CD4-positive, alpha-beta T cell (primary cell): ENCODE measurements at regions not wholly inside any gene's neighbourhood (a gene's known extent, or its start where the extent isn't known, plus 50 kb on each side); places are given as distances from the start of the nearest gene placed in this dataset.

Experiments used
- ATAC-seq: fragments of 200-7000 bp; cut with Tn5 transposase; one replicate; pipeline ENCODE4 v1.10.0; 2022; ENCODE audit warnings: mild to moderate bottlenecking; ENCODE audit not compliant: poor library complexity
- CTCF ChIA-PET: fragments of 350-600 bp; sonication (Branson Sonifier 250); formaldehyde crosslinking; loops from one replicate; lab custom pipeline; 2021; ENCODE audit warnings: antibody characterized with exemption, inconsistent platforms; lab: Charles Lee
- POLR2A ChIA-PET: fragments of 350-600 bp; sonication (Branson Sonifier 250); formaldehyde crosslinking; loops from one replicate; lab custom pipeline; 2021; ENCODE audit warnings: antibody characterized with exemption, inconsistent platforms; lab: Charles Lee
- DNase-seq, 14 experiments: peaks; one replicate each; pipeline ENCODE4 v3.0.0-alpha.2; 2013 to 2020; ENCODE audit warnings: mixed read lengths in 2 of 14
- H3K27ac ChIP-seq, 2 donors: one replicate each; pipeline versions ENCODE4 v1.5.1 to v1.7.0; 2013; ENCODE audit warnings: low read length in 2 of 2, low read depth in 1 of 2, mild to moderate bottlenecking in 1 of 2
- H3K27me3 ChIP-seq, 2 experiments: 1 replicate in 1 of 2; 2 replicates in 1 of 2; pipeline versions ENCODE4 v1.6.1 to v1.7.0; 2013; ENCODE audit warnings: low read length in 2 of 2, control low read depth in 1 of 2, mild to moderate bottlenecking in 1 of 2, moderate library complexity in 1 of 2; ENCODE audit not compliant: insufficient read depth in 2 of 2, control insufficient read depth in 1 of 2
- H3K36me3 ChIP-seq: one replicate; pipeline ENCODE4 v1.6.1; 2013; ENCODE audit warnings: low read length, control low read depth; ENCODE audit not compliant: insufficient read depth
- H3K4me1 ChIP-seq: one replicate; pipeline ENCODE4 v1.6.1; 2013; ENCODE audit warnings: low read length, control low read depth; ENCODE audit not compliant: insufficient read depth
- H3K4me3 ChIP-seq: one replicate; pipeline ENCODE4 v1.5.1; 2013; ENCODE audit warnings: mild to moderate bottlenecking, low read length, moderate library complexity
- H3K9me3 ChIP-seq, 2 experiments: 1 replicate in 1 of 2; 2 replicates in 1 of 2; pipeline versions ENCODE4 v1.6.1 to v1.7.0; 2013; ENCODE audit warnings: low read length in 2 of 2, mild to moderate bottlenecking in 2 of 2, control low read depth in 1 of 2, moderate library complexity in 1 of 2; ENCODE audit not compliant: control insufficient read depth in 1 of 2, insufficient read depth in 1 of 2
- H3K27ac Mint-ChIP-seq: one replicate; pipeline ENCODE4 v1.8.0; 2020; ENCODE audit warnings: mixed read lengths
- H3K27me3 Mint-ChIP-seq: one replicate; pipeline ENCODE4 v1.8.0; 2021; ENCODE audit warnings: mixed read lengths
- H3K36me3 Mint-ChIP-seq: one replicate; pipeline ENCODE4 v1.8.0; 2021; ENCODE audit warnings: low read depth, mixed read lengths
- H3K4me1 Mint-ChIP-seq: one replicate; pipeline ENCODE4 v1.8.0; 2021; ENCODE audit warnings: low read depth, mixed read lengths
- H3K4me3 Mint-ChIP-seq: one replicate; pipeline ENCODE4 v1.8.0; 2020; ENCODE audit warnings: mild to moderate bottlenecking, mixed read lengths
- H3K9me3 Mint-ChIP-seq: one replicate; pipeline ENCODE4 v1.8.0; 2020; ENCODE audit warnings: mixed read lengths
- intact Hi-C, 2 experiments: fragments of 100-400 bp; cut with DNase I in 1 of 2; cut with micrococcal nuclease in 1 of 2; formaldehyde crosslinking; loops; one replicate each; pipeline versions ENCODE4 v1.15.1 to v1.9.0; 2023 to 2025; cut with DNase I, micrococcal nuclease
- TF ChIP-seq, protein P1 (sequence below): fragments of 200-600 bp; IDR thresholded peaks from one replicate; pipeline ENCODE4 v1.8.0; 2022; ENCODE audit warnings: antibody characterized with exemption, mild to moderate bottlenecking

DNA sequence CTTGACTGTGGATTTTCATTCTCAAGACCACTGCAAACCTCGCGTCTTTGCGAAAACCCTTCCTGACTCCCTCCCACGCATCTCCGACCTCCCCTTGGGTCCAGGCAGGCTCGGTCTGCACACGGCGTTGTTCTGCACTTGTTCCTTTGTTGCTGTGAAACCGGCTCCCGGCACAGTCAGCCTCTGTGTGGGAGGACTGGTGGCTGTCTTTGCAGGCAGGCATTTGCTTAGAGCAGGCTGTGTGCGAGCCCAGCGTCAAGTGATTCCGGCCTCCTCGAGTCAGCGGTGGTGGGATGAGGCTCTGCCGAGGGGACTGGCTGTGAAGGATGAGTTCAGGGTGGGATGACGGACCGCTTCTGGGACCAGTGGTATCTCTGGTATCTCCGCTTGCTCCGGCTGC lies 102.6 kb upstream of the ROPN1 start:
- H3K4me3 ChIP-seq: no peak overlapping the region
- H3K27me3 ChIP-seq: peaks cover under 1 to 5% of the 10 kb centered on the region in 2 experiments
- H3K27me3 Mint-ChIP-seq: peaks cover 48% of the 10 kb centered on the region
- H3K4me1 ChIP-seq: no peaks in the 10 kb centered on the region
- no peak overlapping the region for H3K27ac Mint-ChIP-seq
- no peak overlapping the region for H3K27ac ChIP-seq
- no peak for DNase-seq
- H3K4me1 Mint-ChIP-seq: no peaks in the 10 kb centered on the region
- no peaks in the 10 kb centered on the region for H3K36me3 ChIP-seq
- POLR2A ChIA-PET: no interaction called here
- intact Hi-C loops: no loop called here
- no peaks in the 10 kb centered on the region for H3K9me3 Mint-ChIP-seq
- H3K9me3 ChIP-seq: no peaks in the 10 kb centered on the region
- CTCF ChIA-PET: no interaction called here
- no peaks in the 10 kb centered on the region for H3K36me3 Mint-ChIP-seq
- TF ChIP-seq, protein P1, sequence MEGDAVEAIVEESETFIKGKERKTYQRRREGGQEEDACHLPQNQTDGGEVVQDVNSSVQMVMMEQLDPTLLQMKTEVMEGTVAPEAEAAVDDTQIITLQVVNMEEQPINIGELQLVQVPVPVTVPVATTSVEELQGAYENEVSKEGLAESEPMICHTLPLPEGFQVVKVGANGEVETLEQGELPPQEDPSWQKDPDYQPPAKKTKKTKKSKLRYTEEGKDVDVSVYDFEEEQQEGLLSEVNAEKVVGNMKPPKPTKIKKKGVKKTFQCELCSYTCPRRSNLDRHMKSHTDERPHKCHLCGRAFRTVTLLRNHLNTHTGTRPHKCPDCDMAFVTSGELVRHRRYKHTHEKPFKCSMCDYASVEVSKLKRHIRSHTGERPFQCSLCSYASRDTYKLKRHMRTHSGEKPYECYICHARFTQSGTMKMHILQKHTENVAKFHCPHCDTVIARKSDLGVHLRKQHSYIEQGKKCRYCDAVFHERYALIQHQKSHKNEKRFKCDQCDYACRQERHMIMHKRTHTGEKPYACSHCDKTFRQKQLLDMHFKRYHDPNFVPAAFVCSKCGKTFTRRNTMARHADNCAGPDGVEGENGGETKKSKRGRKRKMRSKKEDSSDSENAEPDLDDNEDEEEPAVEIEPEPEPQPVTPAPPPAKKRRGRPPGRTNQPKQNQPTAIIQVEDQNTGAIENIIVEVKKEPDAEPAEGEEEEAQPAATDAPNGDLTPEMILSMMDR: no peak
- ATAC-seq: no peak
- H3K4me3 Mint-ChIP-seq: no peak overlapping the region

DNA sequence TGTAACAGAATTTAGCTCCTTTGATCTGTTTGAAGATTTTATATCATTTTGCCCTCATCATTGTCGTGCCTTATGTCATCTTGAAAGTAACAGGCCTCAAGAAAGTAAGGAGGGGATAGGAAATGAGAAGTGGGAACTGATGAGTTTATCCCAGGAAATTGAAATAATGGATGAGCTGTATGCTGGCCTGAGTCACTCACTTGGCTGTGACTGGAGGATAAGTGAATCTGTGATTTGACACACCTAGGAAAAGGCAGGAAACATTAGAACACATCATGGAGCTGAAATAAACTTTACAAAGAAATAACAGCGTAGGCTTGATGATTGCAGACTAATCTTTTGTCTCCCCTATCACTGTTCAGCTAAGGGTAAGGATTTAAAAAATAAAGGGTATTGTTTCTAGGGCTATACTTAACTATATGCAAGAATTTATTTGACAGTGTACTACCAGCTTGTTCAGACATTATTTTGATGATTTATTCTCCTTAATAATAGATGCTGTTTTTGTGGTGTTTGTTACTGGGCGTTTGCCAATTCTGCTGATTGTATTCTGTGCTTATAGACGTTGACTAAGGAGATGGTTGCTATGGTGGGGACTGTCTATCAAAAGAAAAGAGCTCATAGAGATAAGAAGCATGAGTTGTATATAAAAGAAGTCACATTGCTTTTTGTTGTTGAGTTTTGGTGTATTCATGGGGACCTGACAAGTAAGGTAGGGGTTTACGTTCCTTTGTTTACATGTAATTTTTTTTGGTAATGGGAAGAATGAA lies 105.6 kb upstream of the ROPN1 start:
- Mint-ChIP-seq H3K4me3 (no peak overlapping the region), H3K27ac (no peak overlapping the region), H3K9me3 (no peaks in the 10 kb centered on the region), H3K4me1 (no peaks in the 10 kb centered on the region), H3K36me3 (no peaks in the 10 kb centered on the region), H3K27me3 (peaks cover 33% of the 10 kb centered on the region)
- intact Hi-C loops: no loop called here
- H3K9me3 ChIP-seq: no peaks in the 10 kb centered on the region
- no peak overlapping the region for H3K4me3 ChIP-seq
- no peak for DNase-seq
- no peak for ATAC-seq
- TF ChIP-seq, protein P1: no peak
- ChIA-PET CTCF (no interaction called here), POLR2A (no interaction called here)
- H3K27ac ChIP-seq: no peak overlapping the region
- H3K27me3 ChIP-seq: peaks cover 5 to 10% of the 10 kb centered on the region in 2 experiments
- no peaks in the 10 kb centered on the region for H3K36me3 ChIP-seq
- H3K4me1 ChIP-seq: no peaks in the 10 kb centered on the region

DNA sequence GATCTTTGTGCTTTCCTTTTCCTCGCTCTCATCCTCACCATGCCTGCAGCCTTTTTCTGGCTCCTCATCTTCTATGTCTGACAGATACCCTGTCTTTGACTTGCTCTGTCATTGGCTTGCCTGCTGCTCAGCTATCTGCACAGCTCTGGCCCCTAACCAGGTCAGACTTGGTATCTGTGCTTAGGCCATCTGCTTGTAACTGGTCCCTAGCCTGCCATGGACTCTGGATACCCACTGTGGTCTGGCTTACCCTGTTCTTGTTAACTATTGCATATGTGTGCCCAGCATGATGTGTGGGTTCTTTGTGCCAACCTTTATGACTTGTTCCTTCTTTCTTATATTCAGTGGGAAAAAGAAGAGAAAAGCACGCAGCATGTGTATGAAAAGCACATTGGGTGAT lies 109.7 kb upstream of the ROPN1 start:
- intact Hi-C loops: no loop called here
- no peaks in the 10 kb centered on the region for H3K4me1 Mint-ChIP-seq
- Histone ChIP-seq H3K36me3 (no peaks in the 10 kb centered on the region), H3K4me3 (no peak overlapping the region), H3K4me1 (no peaks in the 10 kb centered on the region), H3K27me3 (peaks cover 5 to 10% of the 10 kb centered on the region in 2 experiments), H3K27ac (no peak overlapping the region), H3K9me3 (no peaks in the 10 kb centered on the region)
- no peak overlapping the region for H3K4me3 Mint-ChIP-seq
- ATAC-seq (no peak), DNase-seq (no peak)
- no peaks in the 10 kb centered on the region for H3K36me3 Mint-ChIP-seq
- no peaks in the 10 kb centered on the region for H3K9me3 Mint-ChIP-seq
- ChIA-PET POLR2A (no interaction called here), CTCF (no interaction called here)
- H3K27me3 Mint-ChIP-seq: peaks cover 25% of the 10 kb centered on the region
- TF ChIP-seq, protein P1: no peak
- H3K27ac Mint-ChIP-seq: no peak overlapping the region
